CD4-positive, alpha-beta T cell treated with Interleukin-2 at 100 ng/mL for 4 hours (primary cell): ENCODE measurements at regions not wholly inside any gene's neighbourhood (a gene's known extent, or its start where the extent isn't known, plus 50 kb on each side); places are given as distances from the start of the nearest gene placed in this dataset.
"Not testable (repeated sequence)": the region's sequence is repeated elsewhere in the genome, so short reads cannot be mapped to it uniquely, and the experiment has no call there.

Experiments used
- DNase-seq: peaks from one replicate; pipeline ENCODE4 v3.0.0-alpha.2; 2020; ENCODE audit warnings: low spot score

GRCh38 chr2:145750144-145750543 lies 1230.2 kb upstream of the ZEB2 start:
- DNase-seq: no peak

- DNase-seq: no peak
Observed at GRCh38 chr2:145749556-145749955, 1229.6 kb upstream of the ZEB2 start.

GRCh38 chr2:145748927-145749326 lies 1229.0 kb upstream of the ZEB2 start:
- DNase-seq: no peak

- DNase-seq: no peak
Observed at GRCh38 chr2:145747715-145748114, 1227.8 kb upstream of the ZEB2 start.

- not testable (repeated sequence) for DNase-seq
Observed at GRCh38 chr2:145745387-145745721, 1225.4 kb upstream of the ZEB2 start.

- no peak for DNase-seq
Observed at GRCh38 chr2:145744541-145745386, 1224.8 kb upstream of the ZEB2 start.

- DNase-seq: no peak
Observed at GRCh38 chr2:145743011-145743410, 1223.1 kb upstream of the ZEB2 start.

- DNase-seq: no peak
Observed at GRCh38 chr2:145741636-145742035, 1221.7 kb upstream of the ZEB2 start.

- DNase-seq: no peak
Observed at GRCh38 chr2:145741181-145741580, 1221.3 kb upstream of the ZEB2 start.

- DNase-seq: no peak
Observed at GRCh38 chr2:145740302-145740701, 1220.4 kb upstream of the ZEB2 start.

GRCh38 chr2:145739681-145740080 lies 1219.8 kb upstream of the ZEB2 start:
- DNase-seq: no peak

GRCh38 chr2:145736871-145737270 lies 1217.0 kb upstream of the ZEB2 start:
- no peak for DNase-seq

GRCh38 chr2:145731467-145731866 lies 1211.5 kb upstream of the ZEB2 start:
- no peak for DNase-seq

GRCh38 chr2:145729993-145730770 lies 1210.3 kb upstream of the ZEB2 start:
- DNase-seq: no peak

- no peak for DNase-seq
Observed at GRCh38 chr2:145729481-145729880, 1209.6 kb upstream of the ZEB2 start.

GRCh38 chr2:145728511-145728910 lies 1208.6 kb upstream of the ZEB2 start:
- DNase-seq: no peak

GRCh38 chr2:145725876-145726275 lies 1206.0 kb upstream of the ZEB2 start:
- DNase-seq: no peak

GRCh38 chr2:145724311-145724898 lies 1204.5 kb upstream of the ZEB2 start:
- DNase-seq: no peak

- no peak for DNase-seq
Observed at GRCh38 chr2:145723872-145724271, 1204.0 kb upstream of the ZEB2 start.

- no peak for DNase-seq
Observed at GRCh38 chr2:145721681-145722080, 1201.8 kb upstream of the ZEB2 start.

GRCh38 chr2:145715601-145716000 lies 1195.7 kb upstream of the ZEB2 start:
- DNase-seq: no peak

GRCh38 chr2:145710303-145710702 lies 1190.4 kb upstream of the ZEB2 start:
- no peak for DNase-seq

- DNase-seq: no peak
Observed at GRCh38 chr2:145702305-145702704, 1182.4 kb upstream of the ZEB2 start.
